Stimulated activated CD4-positive, alpha-beta T cell treated with anti-CD3 and anti-CD28 coated beads, Interleukin-1b, Interleukin-23, amount 100 ng/mL, for 4 hours (primary cell): ENCODE measurements at regions not wholly inside any gene's neighbourhood (a gene's known extent, or its start where the extent isn't known, plus 50 kb on each side); places are given as distances from the start of the nearest gene placed in this dataset.
"Not testable (repeated sequence)": the region's sequence is repeated elsewhere in the genome, so short reads cannot be mapped to it uniquely, and the experiment has no call there.

Source experiments
- DNase-seq, 2 donors: peaks; one replicate each; pipeline ENCODE4 v3.0.0-alpha.2; 2020; ENCODE audit warnings: low read depth in 2 of 2

DNA sequence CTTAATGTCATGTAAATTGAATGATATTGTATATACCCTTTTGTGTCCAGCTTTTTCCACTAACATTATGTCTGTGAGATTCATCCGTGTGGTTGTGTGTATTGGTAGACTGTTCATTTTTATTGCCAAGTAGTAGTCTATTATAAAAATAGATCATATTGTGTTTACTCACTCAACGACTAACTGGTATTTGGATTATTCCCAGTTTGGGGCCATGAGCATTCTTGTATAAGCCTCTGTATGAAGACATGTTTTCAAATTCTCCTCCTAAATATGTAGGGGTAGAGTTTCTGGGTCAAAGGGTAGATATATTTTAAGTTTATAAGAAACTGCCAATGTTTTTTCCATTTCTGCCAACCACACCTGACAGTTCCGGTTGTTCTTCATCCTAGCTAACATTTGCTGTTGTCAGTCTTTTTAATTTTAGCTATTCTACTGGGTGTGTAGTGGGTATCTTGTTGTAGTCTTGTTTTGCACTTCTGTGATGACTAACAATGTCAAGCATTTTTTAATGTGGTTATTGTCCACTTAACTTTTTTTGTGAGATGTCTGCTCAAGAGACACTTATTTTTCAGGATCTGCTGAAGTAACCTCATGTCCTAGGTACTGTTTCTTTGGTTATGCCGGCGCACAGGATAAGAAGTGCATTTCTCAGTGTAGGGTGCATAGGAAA is 93.2 kb downstream of the DACT1 start:
- no peak for DNase-seq

DNA sequence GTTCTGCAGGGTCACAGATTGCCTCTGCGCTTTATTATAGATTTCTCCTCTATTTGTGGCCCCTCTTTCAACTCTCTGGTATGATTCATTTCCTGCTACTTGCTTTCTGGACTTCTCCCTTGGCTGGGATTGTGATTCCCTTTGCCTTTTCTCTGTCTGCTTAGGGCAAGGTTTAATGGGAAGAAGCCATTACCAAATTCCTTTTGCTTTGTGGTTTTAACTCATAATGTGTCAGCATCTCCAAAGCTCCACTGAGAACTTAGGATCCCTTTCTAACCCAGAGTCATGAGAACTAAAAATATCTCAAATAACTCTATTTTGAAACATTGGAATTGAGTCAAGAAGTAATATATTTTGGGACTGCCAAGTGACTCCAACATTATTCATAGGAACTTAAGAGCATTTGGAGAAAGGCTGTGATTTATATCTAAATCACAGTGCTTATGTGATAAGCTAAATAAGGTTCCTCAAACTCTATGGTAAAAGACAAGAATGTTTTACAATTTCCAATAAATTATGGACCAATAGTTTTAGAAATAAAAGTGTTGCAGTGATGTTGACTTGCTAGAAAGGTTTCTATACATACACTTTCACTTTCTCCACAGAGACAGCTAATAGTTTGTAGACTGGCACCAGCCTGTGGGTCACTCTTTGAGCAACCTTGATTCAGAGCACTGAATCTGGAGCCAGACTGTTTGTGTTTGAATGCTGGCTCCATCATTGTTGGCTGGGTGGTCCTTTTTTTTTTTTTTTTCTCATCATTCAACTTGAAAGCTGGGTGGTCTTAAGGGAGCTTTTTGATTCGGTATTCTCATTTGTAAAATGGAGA is 93.9 kb downstream of the DACT1 start:
- DNase-seq = no peak

DNA sequence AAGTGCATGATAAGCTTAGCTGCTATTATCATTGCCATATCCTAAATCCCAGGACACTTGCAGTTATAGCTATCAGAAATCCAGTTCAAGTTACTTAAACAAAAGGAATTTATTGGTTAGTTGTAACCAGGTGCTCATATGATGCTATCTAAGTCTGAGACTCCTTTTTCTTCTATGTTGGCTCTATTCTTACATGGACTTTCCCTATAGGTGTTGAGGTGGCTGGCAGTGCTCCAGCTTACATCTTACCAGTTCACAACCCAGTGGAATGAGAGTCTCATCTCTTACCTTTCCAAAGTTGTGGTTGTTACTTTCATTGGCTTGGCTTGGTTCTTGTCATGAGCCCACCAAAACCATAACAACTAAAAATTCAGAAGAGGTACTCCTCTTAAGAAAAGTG is 94.6 kb downstream of the DACT1 start:
- no peak for DNase-seq

DNA sequence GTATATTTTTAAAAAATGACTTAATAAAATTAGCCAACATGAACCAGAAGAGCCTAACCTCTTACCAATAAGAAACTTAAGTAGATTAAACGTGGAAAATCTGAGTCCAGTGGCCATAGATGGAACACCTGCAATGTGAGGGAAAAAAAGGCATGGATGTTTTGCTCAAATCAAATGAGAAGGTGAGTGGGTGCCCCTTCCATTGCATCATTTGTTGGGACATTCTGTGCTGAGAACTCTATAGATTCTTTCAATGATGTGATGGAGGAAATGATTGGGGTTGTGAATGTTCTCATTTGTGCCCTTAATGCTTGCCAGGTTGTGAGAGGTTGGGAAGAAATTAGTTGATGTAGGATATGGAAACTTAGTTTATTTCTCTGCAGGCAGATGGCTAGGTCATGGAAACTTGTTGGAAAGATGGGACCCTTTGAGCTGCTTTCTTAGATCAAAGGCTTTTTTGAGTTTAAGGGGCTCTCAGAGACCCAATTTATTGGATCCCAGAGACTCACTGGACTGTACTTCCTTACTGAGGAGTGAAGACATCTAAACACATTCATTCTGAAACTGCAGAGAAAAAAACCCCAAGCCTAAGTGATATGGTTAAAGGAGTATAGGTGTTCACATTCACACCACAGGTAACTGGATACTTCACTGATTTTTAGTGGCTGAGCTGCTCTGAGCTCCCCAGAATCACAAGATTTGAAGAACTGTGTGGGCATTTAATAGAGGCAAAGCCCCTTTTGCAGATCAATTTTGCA is 95.9 kb downstream of the DACT1 start:
- DNase-seq = no peak

DNA sequence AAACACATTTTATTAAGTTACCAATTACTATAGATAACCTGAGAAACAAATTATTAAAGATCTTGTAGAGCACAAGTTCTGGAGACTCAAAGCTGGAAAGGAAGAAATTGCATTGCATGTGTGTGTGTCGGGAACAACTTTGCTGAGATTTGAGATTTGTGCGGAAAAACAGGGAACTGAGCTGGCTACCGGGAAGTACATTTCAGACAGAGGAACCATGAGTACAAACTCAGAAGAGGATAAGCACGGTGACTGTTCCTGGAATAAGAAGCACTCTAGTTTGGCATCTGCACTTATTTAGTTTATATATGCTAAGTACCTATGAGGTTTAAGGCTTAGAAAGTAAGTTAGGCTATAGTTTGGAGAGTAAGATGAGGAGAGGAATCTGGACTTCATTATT is 97.8 kb downstream of the DACT1 start:
- no peak for DNase-seq

DNA sequence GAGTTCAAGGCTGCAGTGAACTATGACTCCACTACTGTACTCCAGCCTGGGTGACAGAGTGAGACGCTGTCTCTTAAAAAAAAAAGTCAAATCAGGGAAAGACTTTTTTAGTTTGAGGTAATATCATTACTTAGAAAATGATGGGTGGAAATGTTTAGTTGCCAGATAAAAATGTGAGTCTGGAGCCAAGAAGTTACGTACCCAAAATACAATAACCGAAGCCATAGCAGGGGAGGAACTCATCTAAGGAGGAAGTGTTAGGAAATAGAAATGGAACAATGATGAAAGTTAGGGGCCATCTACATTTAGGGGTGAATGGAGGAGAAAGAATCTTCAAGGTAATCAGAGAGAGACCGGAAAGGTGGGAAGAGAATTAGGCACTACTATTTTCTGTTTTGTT is 98.8 kb downstream of the DACT1 start:
- DNase-seq = no peak

DNA sequence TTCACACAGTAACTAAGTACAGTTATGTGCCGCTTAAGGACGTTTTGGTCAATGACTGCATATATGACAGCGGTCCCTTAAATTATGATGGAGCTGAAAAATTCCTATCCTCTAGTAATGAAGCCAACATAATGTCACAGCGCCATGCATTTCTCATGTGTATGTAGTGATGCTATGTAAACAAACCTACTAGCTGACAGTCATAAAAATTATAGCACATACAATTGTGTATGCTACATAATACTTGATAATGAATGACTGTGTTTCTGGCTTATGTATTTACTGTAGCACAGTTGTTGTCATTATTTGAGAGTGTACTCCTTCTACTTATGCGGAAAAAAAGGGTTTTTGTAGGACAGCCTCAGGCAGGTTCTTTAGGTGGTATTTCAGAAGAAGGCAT is 99.7 kb downstream of the DACT1 start:
- DNase-seq = no peak

DNA sequence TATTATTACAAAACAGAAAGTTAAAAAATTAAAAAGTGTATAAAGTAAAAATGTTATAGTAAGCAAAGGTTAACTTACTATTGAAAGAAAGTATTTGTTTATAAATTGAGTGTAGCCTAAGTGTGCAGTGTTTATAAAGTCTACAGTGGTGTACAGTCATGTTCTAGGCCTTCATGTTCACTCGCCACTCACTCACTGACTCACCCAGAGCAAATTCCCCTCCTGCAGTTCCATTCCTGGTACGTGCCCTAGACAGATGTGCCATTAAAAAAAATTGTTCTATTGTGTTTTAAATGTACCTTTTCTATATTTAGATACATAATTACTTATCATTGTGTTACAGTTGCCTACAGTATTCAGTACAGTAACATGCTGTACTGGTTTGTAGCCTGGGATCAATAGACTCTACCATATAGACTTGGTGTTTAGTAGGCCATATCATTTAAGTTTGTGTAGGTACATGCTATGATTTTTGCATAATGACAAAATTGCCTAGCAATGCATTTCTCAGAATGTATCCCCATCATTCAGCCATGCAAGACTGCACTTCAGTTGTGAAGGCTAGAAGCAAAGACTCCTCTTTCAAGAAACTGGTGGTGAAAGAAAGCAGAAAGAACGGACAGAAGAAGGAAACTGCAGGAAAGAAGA is 100.6 kb downstream of the DACT1 start:
- DNase-seq = no peak

DNA sequence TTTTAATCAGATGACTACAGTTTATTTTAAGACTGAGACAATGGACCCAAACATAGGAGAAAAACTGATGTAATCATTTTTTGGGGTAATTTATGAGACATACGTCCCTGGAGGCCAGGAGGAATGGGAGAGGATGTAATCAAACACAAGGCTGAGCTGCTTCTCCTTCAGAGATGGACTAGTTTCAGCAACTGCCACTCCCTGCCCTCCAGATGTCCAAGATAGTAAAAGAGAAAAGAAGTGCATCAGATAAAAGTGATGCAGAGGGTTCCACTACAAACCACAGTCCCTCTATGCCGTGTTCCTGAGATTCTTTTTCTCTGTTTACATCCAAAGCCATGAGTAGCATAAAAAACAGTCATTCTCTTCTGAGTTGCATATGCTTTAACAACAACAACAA is 101.1 kb downstream of the DACT1 start:
- DNase-seq = no peak

DNA sequence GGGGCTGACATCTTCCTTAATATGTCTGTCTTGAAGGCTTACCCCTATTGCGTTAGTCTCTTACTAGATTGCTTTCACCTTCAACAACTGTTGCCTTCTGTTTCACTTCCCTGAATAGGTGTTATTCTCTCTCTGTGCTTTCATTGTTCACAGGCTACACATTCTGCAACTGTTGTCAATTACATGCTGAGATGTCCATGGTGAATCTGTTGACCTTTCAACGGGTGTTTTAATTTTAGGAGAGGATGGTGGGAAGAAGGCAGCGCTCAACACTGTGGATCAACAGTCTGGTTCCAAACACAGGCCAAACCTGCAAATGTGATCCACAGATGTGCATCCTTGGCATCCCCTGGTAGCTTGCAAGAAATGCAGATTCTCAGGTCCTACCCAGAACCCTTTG is 101.9 kb downstream of the DACT1 start:
- no peak for DNase-seq

DNA sequence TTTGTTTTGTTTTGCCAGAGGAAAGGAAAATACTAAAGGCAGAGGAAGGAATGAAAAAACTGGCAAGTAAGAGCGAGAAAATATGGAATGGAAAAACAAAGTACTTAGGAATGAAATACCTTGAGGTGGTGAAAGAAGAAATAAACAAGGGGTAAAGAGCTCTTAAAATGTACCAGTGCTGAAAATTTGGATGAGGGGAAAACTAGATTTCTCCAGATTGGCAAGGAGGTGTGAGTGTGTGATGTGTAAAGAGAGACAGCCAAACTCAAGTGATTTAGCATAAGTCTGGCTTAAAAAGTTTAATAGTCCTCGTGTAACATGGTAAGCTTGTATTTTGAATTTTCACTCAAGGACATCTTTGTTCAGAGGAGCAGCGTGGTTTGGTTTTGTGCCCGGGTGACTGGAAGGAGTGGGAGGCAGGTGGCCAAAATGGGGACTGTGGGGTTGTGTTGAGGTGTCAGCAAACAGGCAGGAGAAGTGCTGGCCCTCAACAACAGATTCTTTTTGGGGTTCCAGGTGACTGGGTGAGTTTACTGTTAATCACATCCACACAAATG is 102.7 kb downstream of the DACT1 start:
- DNase-seq = no peak

DNA sequence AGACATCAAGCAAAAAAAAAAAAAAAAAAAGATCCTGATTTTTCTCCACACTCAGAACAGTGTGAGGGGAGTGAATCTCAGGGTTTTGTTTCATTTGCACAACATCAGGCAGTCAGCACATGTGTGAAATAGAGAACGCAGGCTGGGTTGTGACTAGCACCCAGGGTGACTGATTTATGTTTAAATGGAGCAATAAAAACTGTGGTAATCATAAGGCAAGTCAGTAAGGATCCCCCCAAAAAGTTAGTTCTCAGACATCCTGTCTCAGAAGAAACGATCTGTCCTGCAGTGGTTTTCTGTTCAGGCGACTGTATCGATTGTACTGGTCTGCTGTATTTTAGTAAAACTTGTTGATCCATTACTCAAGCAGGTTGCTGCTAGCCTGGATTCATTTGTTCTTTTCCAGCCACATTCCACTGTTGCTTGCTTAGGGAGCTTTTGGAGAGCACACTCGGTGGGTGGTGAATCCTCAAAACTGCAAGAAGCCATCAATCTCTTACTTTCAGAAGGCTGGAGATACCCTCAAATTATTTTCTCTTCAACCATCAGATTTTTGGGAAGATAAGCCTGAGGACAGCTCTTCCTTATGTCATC is 107.1 kb downstream of the DACT1 start:
- no peak for DNase-seq

DNA sequence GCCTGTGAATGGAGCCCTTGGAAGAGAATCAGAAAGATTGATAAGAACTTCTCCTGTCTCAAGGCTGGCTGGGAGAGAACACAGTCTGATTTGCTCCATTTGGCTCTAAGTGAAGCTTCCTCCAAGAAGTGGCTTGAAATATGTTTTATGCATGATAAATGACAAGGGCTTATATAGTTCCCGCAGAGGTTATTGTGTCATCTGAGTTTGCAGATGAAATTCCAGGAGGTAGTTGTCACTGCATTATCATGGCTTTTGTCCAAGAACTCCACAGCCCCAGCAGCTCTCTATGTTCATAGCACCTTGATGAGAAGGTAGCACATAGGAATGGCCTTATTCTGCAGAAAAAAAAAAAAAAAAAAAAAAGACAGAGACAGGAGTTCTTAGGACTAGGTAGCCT is 108.5 kb downstream of the DACT1 start:
- no peak for DNase-seq

DNA sequence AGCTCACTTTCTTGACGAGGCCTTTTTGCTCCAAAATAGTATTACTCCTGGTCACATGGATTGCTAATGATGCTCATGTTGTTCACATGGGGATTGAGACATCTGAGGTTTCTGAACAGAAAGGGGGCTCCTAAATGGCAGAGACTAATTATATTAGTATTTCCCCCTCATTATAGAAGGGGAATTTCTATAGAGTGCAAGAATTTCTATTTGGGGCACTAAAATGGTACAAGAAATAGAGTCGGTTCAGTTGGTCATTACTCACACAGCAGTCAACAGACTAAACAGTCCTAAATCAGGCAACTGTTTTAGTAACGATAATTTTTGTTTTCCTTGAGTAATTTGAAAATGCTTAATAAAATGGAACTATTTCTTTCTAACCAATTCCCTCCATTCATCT is 108.9 kb downstream of the DACT1 start:
- no peak for DNase-seq

DNA sequence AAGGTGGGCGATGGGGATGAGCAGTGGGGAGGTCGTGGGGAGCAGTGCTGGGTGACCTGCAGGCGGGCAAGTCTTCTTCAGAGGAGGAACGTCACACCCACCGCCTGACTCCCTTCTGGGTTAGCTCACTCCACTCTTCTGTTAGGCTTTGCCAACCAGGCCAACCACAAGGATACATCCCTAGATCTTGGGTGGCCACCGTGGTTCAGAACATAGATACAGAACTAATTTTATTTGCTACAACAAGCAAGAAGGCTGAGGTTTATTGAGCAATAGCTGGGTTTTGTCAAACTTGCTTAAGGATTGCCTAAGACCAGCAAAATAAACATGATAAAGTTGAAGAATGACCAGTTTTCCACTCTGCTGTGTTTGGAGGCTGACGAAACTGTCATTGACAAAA is 109.4 kb downstream of the DACT1 start:
- no peak for DNase-seq

DNA sequence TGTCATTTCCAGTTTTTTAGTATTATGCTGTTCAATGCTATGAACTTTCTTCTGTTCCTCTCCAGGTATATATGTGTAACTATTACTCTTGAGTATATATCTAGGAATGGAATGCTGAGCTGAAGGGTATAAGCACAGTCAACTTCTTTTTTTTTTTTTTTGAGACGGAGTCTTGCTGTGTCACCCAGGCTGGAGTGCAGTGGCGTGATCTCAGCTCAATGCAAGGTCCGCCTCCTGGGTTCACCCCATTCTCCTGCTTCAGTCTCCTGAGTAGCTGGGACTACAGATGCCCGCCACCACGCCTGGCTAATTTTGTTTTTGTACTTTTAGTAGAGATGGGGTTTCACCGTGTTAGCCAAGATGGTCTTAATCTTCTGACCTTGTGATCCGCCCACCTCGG is 110.5 kb downstream of the DACT1 start:
- not testable (repeated sequence) for DNase-seq

DNA sequence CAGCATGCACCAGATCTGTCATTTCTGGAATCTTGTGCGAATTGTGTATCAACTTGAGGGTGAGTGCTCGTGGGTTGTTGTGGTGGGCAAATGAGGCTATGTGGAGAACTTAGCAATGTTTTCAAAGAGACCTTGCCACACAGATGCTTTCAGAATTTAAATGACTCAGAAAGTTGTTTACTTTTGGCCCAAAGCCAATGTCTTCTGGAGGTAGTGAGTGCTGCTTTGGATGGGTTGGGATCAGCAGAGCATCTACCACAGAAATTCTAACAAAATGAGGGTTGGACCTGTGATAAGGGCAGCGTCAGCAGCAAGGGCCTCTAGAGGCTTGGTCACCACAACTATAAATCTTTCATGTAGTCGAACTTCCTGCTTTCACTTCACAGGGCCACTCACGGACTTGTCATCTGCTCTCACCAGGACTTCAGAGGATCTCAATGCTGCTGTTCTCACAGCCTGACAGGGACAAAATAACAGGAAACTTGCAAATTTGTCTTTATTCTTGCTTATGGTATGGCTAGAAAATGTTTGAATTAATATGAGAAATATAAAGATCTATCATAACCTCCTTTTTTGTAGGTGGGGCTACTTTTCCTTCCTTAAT is 111.4 kb downstream of the DACT1 start:
- no peak for DNase-seq

DNA sequence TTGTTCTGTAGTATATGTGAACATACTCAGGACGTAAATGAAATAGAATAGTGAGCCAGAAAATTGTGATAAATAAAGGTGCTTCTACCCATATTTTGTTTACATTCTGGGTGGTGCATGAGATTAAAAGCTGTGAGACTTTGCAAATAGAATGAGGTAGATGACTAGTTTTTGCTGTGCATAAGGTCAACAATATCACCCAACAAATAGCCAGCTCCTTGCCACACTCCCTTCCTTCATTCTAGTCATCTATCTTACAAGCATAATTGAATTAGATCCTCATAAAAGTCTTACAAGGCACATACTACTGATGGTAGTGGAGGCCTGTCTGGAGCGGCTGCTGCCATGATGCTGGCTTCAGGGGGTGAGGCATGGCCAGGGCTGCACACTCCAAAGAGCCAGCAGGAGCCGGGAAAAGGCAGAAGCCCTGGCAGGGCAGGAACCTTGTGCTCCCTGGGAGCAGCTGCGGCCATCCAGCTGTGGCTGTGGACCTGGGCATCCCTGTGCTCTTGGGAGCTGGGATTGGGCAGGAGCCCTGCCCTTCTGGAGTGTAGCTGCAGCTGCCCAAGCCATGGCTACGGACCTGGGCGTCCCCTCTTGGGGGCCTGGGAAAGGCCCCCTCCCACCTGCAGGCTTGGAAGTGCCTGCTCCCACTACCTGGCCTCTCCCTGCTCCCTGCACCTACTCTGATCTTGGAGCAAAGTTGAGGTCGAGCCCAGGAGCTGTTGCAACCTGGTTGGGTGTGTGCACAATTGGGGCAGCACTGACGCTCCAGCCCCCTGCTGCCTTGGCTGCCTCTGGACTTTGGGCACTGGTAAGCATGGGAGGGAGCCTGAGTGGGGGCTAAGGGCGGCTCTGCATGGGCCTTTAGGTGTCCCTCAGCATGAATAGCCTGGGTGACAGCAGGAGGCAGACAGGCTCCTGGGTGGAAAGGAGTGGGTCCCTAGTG is 112.8 kb downstream of the DACT1 start:
- DNase-seq = no peak

DNA sequence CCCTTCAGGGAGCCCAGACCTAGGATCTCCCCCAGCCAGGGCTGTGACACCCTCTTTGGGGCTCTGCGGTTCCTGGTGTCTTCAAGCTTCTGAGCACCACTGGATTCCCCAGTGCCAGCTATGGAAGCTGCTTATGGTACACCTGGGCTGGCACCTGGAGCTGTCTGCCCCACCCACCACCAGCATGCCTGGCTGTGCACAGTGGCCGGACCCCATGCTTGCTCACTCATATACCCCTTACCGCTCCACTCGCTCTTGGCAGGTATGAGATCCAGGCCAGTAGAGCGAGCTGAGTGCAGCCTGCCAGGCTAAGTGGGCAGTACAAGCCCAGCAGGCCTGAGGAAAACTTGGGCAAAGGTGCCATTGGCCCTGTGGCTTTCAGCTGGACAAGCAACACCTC is 114.0 kb downstream of the DACT1 start:
- no peak for DNase-seq

DNA sequence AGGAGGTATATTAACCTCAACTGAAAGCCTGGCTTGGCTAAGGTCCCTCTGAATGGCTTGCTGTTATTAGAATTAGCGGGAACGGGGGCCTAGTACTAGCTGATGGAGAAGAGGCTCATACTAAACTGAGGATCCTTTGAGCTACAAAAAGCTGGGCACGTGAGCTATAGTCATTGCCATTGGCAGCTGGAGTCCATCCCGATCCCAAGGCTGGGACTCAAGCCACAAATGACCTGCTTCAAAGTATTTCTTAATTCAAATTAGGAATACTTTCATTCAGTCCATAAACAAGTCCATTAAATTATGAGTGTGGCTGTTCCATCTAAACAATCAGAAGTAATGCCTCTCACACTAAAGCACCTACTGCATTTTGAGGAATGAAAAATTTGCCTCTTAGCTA is 114.5 kb downstream of the DACT1 start:
- no peak for DNase-seq
